Right ventricle myocardium inferior (tissue), 1 donor: ENCODE measurements at regions not wholly inside any gene's neighbourhood (a gene's known extent, or its start where the extent isn't known, plus 50 kb on each side); places are given as distances from the start of the nearest gene placed in this dataset.
"Not testable (repeated sequence)": the region's sequence is repeated elsewhere in the genome, so short reads cannot be mapped to it uniquely, and the experiment has no call there.

Experiments
- ATAC-seq: fragments of 200-7000 bp; cut with Tn5 transposase; one replicate; pipeline ENCODE4 v1.9.1; 2020; ENCODE audit warnings: mild to moderate bottlenecking, moderate library complexity
- DNase-seq: peaks from one replicate; pipeline ENCODE4 v3.0.0; 2021; ENCODE audit errors: missing footprints
- intact Hi-C: fragments of 100-400 bp; cut with DNase I; formaldehyde crosslinking; loops from one replicate; pipeline ENCODE4 v1.11.0; 2022
- donor health status: DM: no; HTN: yes; CAD: no; lungs with severe emphysema.

- ATAC-seq: no peak
- DNase-seq: no peak
- intact Hi-C loops: no loop called here
These were observed 142.6 kb upstream of the NCOR2 start for GRCh38 chr12:124709722-124710687.

GRCh38 chr12:124707316-124707715, 139.9 kb upstream of the NCOR2 start:
- DNase-seq: no peak

GRCh38 chr12:124706363-124706762, 139.0 kb upstream of the NCOR2 start:
- intact Hi-C loops: no loop called here

More at GRCh38 chr12:124707316-124707715, 139.9 kb upstream of the NCOR2 start:
- intact Hi-C loops: no loop called here
- ATAC-seq: no peak

GRCh38 chr12:124705545-124706138, 138.2 kb upstream of the NCOR2 start:
- no peak for ATAC-seq
- intact Hi-C loops: no loop called here
- no peak for DNase-seq

More at GRCh38 chr12:124706363-124706762, 139.0 kb upstream of the NCOR2 start:
- ATAC-seq (no peak), DNase-seq (no peak)

- DNase-seq (no peak), ATAC-seq (no peak)
- intact Hi-C loops: no loop called here
These were observed 137.2 kb upstream of the NCOR2 start for GRCh38 chr12:124704619-124705018.

- DNase-seq (no peak), ATAC-seq (no peak)
- intact Hi-C loops: no loop called here
These were observed 136.4 kb upstream of the NCOR2 start for GRCh38 chr12:124703856-124704255.

GRCh38 chr12:124702736-124703135, 135.3 kb upstream of the NCOR2 start:
- no peak for ATAC-seq
- DNase-seq: no peak
- intact Hi-C loops: no loop called here

- ATAC-seq: peak; percentile 53
- intact Hi-C loops: no loop called here
- DNase-seq: peak; percentile 75
These were observed 133.6 kb upstream of the NCOR2 start for GRCh38 chr12:124700810-124701592.

GRCh38 chr12:124699909-124700308, 132.5 kb upstream of the NCOR2 start:
- ATAC-seq: no peak
- no peak for DNase-seq
- intact Hi-C loops: loop anchor here (5.0 kb wide), 3 partner anchors 42 to 73 kb away; no protein-coding TSS in a partner anchor

GRCh38 chr12:124698998-124699305, 131.5 kb upstream of the NCOR2 start:
- ATAC-seq (no peak), DNase-seq (no peak)
- intact Hi-C loops: loop anchor here (5.0 kb wide), 3 partner anchors 43 to 72 kb away; no protein-coding TSS in a partner anchor

- no peak for DNase-seq
- peak; percentile 53 for ATAC-seq
- intact Hi-C loops: loop anchor here (5.0 kb wide), 3 partner anchors 44 to 71 kb away; no protein-coding TSS in a partner anchor
These were observed 131.0 kb upstream of the NCOR2 start for GRCh38 chr12:124698211-124698997.

GRCh38 chr12:124697722-124698121, 130.3 kb upstream of the NCOR2 start:
- DNase-seq, ATAC-seq: not testable (repeated sequence)
- intact Hi-C loops: loop anchor here (5.0 kb wide), 3 partner anchors 45 to 70 kb away; no protein-coding TSS in a partner anchor

- no peak for ATAC-seq
- intact Hi-C loops: loop anchor here (5.0 kb wide), 3 partner anchors 45 to 70 kb away; no protein-coding TSS in a partner anchor
These were observed 129.5 kb upstream of the NCOR2 start for GRCh38 chr12:124696693-124697476.

GRCh38 chr12:124695861-124696260, 128.4 kb upstream of the NCOR2 start:
- peak; percentile 72 for DNase-seq
- ATAC-seq: peak; percentile 43
- intact Hi-C loops: loop anchor here (5.0 kb wide), 3 partner anchors 44 to 69 kb away; no protein-coding TSS in a partner anchor

More at GRCh38 chr12:124696693-124697476, 129.5 kb upstream of the NCOR2 start:
- no peak for DNase-seq

- peak; percentile 53 for ATAC-seq
- intact Hi-C loops: loop anchor here (5.0 kb wide), 3 partner anchors 43 to 68 kb away; no protein-coding TSS in a partner anchor
- peak; percentile 86 for DNase-seq
These were observed 127.6 kb upstream of the NCOR2 start for GRCh38 chr12:124694846-124695497.

- no peak for DNase-seq
- intact Hi-C loops: no loop called here
These were observed 126.8 kb upstream of the NCOR2 start for GRCh38 chr12:124694250-124694649.

More at GRCh38 chr12:124694250-124694649, 126.8 kb upstream of the NCOR2 start:
- ATAC-seq: no peak
